HG03095 (cell line): ENCODE measurements at regions not wholly inside any gene's neighbourhood (a gene's known extent, or its start where the extent isn't known, plus 50 kb on each side); places are given as distances from the start of the nearest gene placed in this dataset.

Experiments used
- ATAC-seq: cut with Tn5 transposase; IDR thresholded peaks from one replicate; pipeline ENCODE4 v1.9.1; 2021; ENCODE audit warnings: moderate library complexity; ENCODE audit not compliant: unreplicated experiment

DNA sequence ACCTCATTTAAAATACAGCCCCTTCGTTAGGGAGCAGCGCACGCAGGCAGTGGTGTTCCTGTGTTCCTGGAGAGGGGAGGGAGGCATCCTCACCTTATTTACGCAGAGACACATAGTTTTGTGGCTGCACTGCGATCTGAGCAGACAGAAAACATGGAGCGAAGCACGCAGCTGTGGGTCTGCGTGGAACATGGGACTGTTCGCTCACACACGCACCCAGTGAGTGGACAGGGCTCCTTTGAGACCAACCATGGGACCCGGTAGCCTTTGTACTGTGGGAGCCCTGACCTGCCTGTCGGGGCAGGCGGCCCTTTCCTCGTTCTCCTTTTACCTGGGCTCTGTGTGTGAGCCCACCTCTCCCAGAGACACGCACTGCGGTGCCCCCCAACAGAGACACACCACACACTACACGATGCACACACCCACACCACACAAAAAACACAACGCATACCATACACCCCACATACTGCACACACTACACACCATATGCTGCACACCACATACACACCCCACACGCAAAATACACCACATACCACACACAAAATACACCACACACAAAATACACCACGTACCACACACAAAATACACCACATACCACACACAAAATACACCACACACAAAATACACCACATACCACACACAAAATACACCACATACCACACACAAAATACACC is 1245.7 kb downstream of the BRD1 start:
- no peak for ATAC-seq

- ATAC-seq = no peak
Observed at GRCh38 chr22:48581205-48581766, 1246.4 kb downstream of the BRD1 start.

DNA sequence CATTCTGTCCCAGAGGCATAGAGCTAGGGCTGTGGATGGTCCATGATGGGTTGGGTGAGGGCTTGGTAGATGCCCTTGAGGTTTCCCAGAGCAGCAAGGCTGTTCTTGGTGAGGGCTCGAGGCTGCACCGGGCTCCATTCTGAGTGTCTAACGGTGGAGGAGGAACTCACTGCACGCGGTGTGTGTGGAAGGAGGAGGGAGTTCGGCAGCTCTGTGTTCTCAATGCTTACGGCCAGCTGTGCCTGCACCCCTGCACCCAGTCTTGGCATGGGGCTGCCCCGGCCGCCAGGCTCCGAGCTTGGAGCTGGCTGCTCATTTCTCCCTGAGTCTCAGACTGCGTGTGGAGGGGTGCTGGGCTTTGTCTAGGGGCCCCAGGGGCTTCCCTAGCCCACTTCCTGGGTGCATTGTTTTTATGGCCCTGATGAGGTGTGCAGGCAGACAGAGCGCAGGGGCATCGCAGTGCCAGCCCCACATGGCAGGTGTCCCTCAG is 1247.1 kb downstream of the BRD1 start:
- no peak for ATAC-seq

GRCh38 chr22:48579928-48580309 is 1247.8 kb downstream of the BRD1 start:
- ATAC-seq = no peak

DNA sequence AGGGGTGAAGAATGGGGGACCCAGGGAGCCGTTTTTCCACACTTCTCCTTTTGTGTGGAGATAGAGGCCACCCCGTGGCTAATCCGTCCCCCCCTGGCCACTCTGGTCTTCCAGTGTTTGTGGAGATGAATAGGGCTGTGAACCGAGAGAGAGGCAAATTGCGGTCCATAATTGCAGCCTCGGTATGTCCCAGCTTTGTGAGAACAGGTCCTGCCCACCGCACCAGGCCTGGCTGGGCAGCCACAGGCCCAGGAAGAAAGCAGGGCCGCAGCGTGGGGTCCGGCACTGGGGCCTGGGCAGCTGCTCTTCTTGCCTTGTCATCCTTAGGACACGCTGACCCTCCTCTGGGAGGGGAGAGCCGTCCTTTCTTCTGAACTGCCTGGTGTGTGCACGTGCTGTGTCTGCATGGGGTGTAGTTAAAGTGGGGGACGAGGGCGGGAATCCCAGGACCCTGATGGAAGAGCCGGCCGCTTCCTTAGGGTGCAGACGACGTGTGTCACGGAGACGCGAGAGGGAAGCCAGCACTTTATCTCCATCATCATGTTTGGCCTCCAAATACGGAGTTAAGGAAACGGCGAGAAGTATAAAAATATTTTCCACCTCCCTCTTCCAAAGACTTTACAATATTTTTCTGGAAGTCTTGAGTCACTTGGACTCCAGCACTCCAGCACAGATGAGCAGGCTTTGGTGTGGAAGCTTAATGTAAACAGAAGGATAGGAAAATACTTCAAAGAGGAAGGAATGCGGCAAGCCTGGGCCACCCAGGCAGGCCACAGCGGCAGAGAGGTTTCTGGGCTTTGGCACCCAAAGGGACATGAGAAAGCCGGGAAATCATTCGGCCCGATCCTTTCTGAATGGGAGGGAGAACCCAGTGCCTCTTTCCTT is 1248.4 kb downstream of the BRD1 start:
- no peak for ATAC-seq

GRCh38 chr22:48578138-48579042 is 1249.3 kb downstream of the BRD1 start:
- ATAC-seq = no peak

GRCh38 chr22:48577691-48578090 is 1250.0 kb downstream of the BRD1 start:
- ATAC-seq = no peak

- ATAC-seq = no peak
Observed at GRCh38 chr22:48577014-48577690, 1250.5 kb downstream of the BRD1 start.

DNA sequence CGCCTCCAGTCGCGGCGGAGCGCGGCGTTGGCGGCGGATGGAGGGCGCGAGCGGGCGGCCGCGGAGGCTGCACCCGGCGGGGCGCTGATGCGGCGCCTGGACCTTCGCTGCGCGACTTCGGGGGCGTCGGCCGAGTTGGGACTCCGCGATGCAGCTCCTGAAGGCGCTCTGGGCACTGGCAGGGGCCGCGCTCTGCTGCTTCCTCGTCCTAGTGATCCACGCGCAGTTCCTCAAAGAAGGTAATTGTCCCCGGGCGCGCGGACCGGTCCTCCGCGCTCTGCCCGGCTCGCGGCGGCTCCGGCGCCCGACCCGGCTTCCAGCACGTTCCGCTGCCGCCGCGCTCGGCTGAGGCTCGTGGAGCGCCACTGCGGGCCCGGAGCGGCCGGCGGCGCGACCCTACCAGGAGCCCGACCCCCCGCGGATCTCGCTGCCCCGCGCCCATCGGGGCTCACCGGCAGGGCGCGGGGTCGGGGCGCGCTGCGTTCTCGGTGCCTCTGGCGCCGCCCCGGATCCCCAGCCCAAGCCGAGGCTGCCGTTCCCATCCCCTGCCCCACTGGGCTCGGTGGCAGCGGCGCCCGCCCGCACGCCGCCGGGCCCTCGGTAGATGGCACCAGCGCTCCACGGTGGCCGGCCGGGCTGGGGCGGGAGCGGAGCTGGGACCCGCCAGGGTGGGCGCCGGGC is 1251.2 kb downstream of the BRD1 start:
- no peak for ATAC-seq

DNA sequence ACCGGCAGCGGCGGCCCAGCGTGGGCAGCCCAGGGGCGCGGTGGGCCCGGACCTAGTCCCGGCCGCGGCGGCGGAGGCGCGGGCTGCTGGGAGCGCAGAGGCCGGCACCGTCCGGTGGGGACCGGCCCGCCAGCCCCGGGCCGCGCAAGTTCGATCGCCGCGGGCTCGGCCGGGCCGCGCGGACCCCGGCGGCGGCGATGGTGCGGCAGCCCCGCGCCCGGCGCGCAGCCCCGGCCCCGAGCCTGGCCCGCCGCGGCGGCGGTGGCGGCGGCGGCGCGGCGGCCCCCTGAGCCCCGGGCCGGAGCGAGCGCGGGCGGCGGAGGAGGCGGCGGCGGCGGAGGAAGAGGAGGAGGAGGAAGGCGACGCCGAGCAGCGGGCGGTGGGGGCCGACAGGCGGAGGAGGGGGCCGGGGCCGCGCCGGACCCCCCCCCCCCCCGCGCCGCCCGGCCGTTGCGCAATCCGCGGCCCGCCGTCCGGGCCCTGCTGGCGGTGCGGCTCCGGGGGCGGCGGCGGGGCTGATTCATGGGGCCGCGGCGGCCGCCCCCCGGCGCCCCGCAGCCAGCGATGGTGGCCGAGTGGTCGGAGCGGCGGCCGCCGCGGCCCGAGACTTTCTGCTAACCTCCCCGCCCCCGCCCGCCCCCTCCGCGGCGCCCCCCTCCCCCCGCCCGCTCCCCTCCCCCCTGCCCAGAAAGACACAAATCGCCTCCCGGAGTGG is 1251.9 kb downstream of the BRD1 start:
- no peak for ATAC-seq

DNA sequence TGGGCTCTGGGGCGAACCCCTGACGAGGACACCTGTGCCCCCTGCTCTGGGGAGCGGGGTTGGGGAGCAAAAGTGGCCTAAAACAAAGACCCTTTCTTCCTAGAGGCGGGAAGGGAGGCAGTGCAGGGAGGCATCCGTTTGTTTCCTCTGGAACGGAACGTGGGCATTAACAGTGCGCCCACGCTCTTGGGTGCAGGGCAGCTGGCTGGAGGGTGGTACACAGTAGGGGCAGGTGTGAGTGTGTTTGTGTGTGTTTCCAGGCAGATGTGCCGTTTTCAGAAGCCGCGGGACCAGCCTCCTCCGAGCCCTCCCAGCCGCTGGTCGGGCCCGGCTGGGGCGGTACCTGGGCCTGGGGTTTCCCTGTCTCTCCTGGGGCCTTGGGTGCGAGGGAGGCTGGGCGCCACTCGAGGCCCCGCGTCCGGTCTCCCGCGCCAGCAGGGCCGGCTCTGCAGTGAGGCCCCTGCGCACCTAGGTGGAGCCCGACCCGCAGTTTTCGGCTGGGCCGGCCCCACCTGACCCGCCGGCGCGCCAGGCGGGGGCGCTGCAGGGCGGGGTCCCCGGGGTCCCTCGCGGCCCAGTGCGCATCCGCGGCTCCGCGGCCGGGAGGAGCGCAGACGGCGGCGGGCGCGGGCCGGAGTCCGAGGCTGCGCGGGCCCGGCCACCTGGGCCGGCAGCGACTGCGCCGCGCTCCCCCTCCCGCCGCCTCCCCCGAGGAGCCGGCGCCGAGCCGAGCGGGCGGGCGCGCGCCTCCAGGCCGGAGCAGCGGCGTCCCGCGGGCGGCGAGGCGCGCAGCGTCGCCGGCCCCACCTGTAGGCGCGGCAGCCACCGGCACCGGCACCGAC is 1252.7 kb downstream of the BRD1 start:
- ATAC-seq = no peak

DNA sequence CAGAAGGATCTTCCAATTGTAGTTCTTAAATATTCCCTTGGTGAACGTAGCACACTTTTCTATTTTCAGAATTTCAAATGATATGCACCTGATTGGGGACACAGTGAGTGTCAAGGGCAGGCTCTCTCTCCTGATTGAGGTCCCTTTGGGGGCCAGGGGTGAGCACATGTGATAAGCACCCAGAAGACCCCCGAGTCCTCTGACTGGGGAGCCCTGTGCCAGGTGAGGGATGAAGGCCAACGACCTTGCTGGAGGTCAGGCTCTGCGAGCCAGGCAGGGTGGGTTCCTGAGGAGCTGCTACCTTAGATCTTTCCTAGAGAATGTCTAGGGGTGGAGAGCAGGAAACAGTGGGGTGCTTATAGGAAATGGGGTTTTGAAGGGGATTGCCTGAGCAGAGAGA is 1253.9 kb downstream of the BRD1 start:
- ATAC-seq = no peak

- no peak for ATAC-seq
Observed at GRCh38 chr22:48572951-48573350, 1254.7 kb downstream of the BRD1 start.

DNA sequence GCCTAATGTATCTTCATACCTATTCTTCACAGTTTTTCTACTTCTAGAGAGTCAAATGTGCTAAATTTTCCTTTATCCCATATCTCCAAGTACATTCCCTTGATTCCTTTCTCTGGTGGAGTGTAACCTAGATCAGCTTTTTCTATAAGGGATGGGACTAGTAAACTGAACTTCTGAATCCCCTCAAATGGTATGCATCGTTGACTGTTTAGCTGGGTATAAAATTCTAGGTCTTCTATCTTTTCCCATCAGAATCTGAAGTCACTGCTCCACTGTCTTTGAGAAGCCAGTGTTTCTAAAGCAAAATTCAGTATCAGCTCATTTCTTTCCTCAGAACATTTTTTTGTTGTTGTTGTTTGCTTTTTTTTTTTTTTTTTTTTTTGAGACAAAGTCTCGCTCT is 1256.8 kb downstream of the BRD1 start:
- ATAC-seq = no peak

GRCh38 chr22:48569476-48570233 is 1258.0 kb downstream of the BRD1 start:
- no peak for ATAC-seq

- ATAC-seq = no peak
Observed at GRCh38 chr22:48568736-48569330, 1258.8 kb downstream of the BRD1 start.
